OCI-LY3 (cell line): ENCODE measurements at regions not wholly inside any gene's neighbourhood (a gene's known extent, or its start where the extent isn't known, plus 50 kb on each side); places are given as distances from the start of the nearest gene placed in this dataset.

ENCODE experiments used
- H2AFZ ChIP-seq: fragments of 200-600, 300-600 bp; shearing (Covaris generic); 2 replicates; pipeline ENCODE4 v1.6.0; 2014; ENCODE audit warnings: antibody characterized with exemption, low read depth, low read length
- H3K27ac ChIP-seq: fragments of 200-600, 300-600 bp; sonication (generic); 2 replicates; pipeline ENCODE4 v1.5.1; 2014; ENCODE audit warnings: mild to moderate bottlenecking, low read length, moderate library complexity, mixed read lengths
- H3K27me3 ChIP-seq: fragments of 200-600, 300-600 bp; sonication (generic); 2 replicates; pipeline ENCODE4 v1.6.1; 2014; ENCODE audit warnings: low read depth, low read length, mixed read lengths
- H3K36me3 ChIP-seq: fragments of 200-600, 300-600 bp; sonication (generic); replicated peaks from 2 replicates; pipeline ENCODE3; 2014; ENCODE audit warnings: low read depth, low read length, mixed read lengths
- H3K4me1 ChIP-seq: fragments of 300-600, 200-600 bp; sonication (generic); 2 replicates; pipeline ENCODE4 v1.6.1; 2014; ENCODE audit warnings: low read length, mixed read lengths
- H3K4me2 ChIP-seq: fragments of 200-600, 300-600 bp; sonication (generic); 2 replicates; pipeline ENCODE4 v1.6.1; 2014; ENCODE audit warnings: low read length, mixed read lengths
- H3K4me3 ChIP-seq: fragments of 300-600, 200-600 bp; sonication (generic); 2 replicates; pipeline ENCODE4 v1.5.1; 2014; ENCODE audit warnings: antibody characterized with exemption, mild to moderate bottlenecking, low read length, moderate library complexity
- H3K79me2 ChIP-seq: fragments of 300-600, 200-600 bp; shearing (Covaris generic); 2 replicates; pipeline ENCODE4 v1.6.1; 2014; ENCODE audit warnings: mild to moderate bottlenecking, low read length, mixed read lengths
- H3K9ac ChIP-seq: fragments of 300-600, 200-600 bp; shearing (Covaris generic); 2 replicates; pipeline ENCODE4 v1.6.0; 2014; ENCODE audit warnings: mild to moderate bottlenecking, low read length, moderate library complexity
- H3K9me3 ChIP-seq: fragments of 200-600, 300-600 bp; shearing (Covaris generic); 2 replicates; pipeline ENCODE4 v1.6.1; 2014; ENCODE audit warnings: low read length, mixed read lengths; ENCODE audit not compliant: insufficient read depth
- H4K20me1 ChIP-seq: fragments of 200-600, 300-600 bp; sonication (generic); 2 replicates; pipeline ENCODE4 v1.6.1; 2016; ENCODE audit warnings: low read length, mixed read lengths; ENCODE audit not compliant: insufficient read depth
- EZH2phosphoT487 ChIP-seq: fragments of 200-600 bp; shearing (Covaris generic); IDR thresholded peaks from 2 replicates; pipeline ENCODE4 v1.6.1; 2018; ENCODE audit warnings: antibody characterized with exemption, mixed run types, low read depth
- TF ChIP-seq, protein P1 (sequence below): fragments of 200-600, 300-600 bp; sonication (generic); IDR thresholded peaks from 2 replicates; pipeline ENCODE4 v1.5.1; 2014; ENCODE audit warnings: antibody characterized with exemption, low read length, low read depth

DNA sequence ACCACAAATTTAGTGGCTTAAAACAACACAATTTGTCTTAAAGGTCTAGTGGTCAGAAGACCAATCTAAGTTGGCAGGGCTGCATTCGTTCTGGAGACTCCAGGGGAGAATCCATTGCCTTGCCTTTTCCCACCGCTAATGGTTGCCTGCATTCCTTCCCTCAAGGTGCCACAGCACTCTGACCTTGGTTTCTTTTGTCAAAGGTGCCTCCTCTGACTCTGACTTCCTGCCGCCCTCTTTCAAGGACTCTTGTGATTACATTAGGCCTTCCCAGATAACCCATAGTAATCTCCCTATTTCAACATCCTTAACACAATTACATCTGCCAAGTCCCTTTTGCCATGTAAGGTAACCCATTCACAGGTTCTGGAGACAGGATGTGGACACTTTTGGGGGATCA, 145.3 kb downstream of the S1PR1 start:
- no peak overlapping the region for H2AFZ ChIP-seq
- no peak overlapping the region for H3K4me2 ChIP-seq
- no peak overlapping the region for H3K4me3 ChIP-seq
- H4K20me1 ChIP-seq = no peaks in the 10 kb centered on the region
- H3K36me3 ChIP-seq = no peaks in the 10 kb centered on the region
- H3K27ac ChIP-seq = no peak overlapping the region
- H3K27me3 ChIP-seq = no peaks in the 10 kb centered on the region
- H3K9me3 ChIP-seq = no peaks in the 10 kb centered on the region
- TF ChIP-seq EZH2phosphoT487 = no peak
- TF ChIP-seq, protein P1, sequence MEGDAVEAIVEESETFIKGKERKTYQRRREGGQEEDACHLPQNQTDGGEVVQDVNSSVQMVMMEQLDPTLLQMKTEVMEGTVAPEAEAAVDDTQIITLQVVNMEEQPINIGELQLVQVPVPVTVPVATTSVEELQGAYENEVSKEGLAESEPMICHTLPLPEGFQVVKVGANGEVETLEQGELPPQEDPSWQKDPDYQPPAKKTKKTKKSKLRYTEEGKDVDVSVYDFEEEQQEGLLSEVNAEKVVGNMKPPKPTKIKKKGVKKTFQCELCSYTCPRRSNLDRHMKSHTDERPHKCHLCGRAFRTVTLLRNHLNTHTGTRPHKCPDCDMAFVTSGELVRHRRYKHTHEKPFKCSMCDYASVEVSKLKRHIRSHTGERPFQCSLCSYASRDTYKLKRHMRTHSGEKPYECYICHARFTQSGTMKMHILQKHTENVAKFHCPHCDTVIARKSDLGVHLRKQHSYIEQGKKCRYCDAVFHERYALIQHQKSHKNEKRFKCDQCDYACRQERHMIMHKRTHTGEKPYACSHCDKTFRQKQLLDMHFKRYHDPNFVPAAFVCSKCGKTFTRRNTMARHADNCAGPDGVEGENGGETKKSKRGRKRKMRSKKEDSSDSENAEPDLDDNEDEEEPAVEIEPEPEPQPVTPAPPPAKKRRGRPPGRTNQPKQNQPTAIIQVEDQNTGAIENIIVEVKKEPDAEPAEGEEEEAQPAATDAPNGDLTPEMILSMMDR = no peak
- peaks cover 9% of the 10 kb centered on the region; the same call in 1 of the 2 replicates for H3K4me1 ChIP-seq
- H3K79me2 ChIP-seq = no peaks in the 10 kb centered on the region
- H3K9ac ChIP-seq = no peak overlapping the region

DNA sequence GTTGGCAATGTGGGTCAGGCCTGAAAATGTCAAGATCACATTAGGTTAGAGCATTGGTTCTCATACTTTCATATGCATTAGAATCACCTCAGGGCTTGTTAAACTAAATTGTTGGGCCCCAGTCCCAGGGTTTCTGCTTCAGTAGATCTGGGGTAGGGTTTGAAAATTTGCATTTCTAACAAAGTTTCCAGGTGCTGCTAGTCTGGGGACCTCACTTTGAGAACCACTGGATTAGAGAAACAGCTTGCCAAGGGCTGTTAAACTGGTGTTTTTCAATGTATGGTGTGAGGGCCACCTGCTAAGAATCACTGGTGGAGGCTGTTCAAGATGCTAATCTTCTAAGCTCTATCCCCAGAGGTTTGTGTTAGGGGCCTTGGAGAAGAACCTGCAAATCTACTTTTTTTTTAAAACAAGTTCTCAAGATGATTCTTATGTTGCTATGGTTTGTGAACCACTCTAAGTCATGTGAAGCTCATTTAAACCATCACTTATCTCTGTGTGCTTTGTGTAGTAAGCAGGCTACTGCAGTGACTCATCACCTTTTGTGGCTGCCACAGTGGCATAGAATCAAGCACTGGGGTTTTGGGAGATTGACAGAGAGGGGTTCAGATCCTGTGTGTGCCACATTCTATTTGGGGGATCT, 152.2 kb downstream of the S1PR1 start:
- Histone ChIP-seq H4K20me1 (no peaks in the 10 kb centered on the region), H3K36me3 (no peaks in the 10 kb centered on the region), H3K27ac (peak overlapping the region; percentile 77), H3K27me3 (no peaks in the 10 kb centered on the region), H3K9ac (no peak overlapping the region), H2AFZ (no peak overlapping the region), H3K4me2 (peak overlapping the region; percentile 26; the same call in 1 of the 2 replicates), H3K79me2 (no peaks in the 10 kb centered on the region), H3K9me3 (no peaks in the 10 kb centered on the region), H3K4me1 (peaks cover 18% of the 10 kb centered on the region), H3K4me3 (no peak overlapping the region)
- TF ChIP-seq EZH2phosphoT487 = no peak
- TF ChIP-seq, protein P1 = no peak

DNA sequence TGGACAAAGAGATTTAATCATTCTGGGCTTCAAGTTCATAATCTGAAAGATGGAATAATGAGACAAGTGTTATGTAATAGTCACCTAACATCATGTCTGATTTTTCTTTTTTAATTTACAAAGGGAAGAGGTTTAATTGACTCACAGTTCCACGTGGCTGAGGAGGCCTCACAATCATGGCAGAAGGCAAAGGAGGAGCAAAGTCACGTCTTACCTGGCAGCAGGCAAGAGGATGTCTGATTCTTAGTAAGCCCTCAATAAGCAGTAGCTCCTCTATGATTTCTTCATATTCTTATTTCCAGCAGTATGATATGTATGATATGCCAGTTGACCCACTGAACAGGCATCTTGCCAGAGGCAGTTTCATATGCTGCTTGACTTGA, 152.7 kb downstream of the S1PR1 start:
- Histone ChIP-seq H3K4me2 (peak overlapping the region; percentile 26; the same call in 1 of the 2 replicates), H3K9me3 (no peaks in the 10 kb centered on the region), H3K27ac (peak overlapping the region; percentile 77)

DNA sequence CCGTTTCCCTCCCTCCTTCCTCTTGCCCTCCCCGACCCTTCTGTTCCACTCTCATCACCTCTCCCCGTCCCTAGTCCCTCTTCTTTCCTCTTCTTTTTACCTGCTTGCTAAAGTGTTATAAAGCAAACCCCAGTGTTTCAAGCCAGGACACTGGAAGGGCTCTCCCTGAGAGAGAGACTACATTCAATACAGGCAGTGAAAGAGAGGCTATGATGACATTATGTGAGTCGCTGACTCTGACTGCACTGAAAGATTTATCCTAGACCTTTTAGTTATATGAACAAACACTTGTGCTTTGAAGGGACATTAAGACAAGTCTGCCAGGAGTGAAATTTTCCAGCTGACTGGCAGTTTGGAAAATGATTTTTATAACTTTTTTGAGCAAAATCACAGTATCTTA, 155.7 kb downstream of the S1PR1 start:
- H3K9me3 ChIP-seq = no peaks in the 10 kb centered on the region
- no peak overlapping the region for H3K4me3 ChIP-seq
- no peaks in the 10 kb centered on the region for H3K27me3 ChIP-seq
- H4K20me1 ChIP-seq = no peaks in the 10 kb centered on the region
- H3K4me1 ChIP-seq = peaks cover 18% of the 10 kb centered on the region
- no peak overlapping the region for H3K27ac ChIP-seq
- no peak overlapping the region for H3K9ac ChIP-seq
- no peak overlapping the region for H3K4me2 ChIP-seq
- H3K79me2 ChIP-seq = no peaks in the 10 kb centered on the region
- H3K36me3 ChIP-seq = no peaks in the 10 kb centered on the region
- H2AFZ ChIP-seq = no peak overlapping the region
- TF ChIP-seq EZH2phosphoT487 = no peak
- TF ChIP-seq, protein P1 = no peak

More for the DNA sequence above, 152.7 kb downstream of the S1PR1 start:
- Histone ChIP-seq H3K9ac (no peak overlapping the region), H2AFZ (no peak overlapping the region), H3K79me2 (no peaks in the 10 kb centered on the region), H3K4me1 (peaks cover 18% of the 10 kb centered on the region), H3K36me3 (no peaks in the 10 kb centered on the region), H3K4me3 (no peak overlapping the region), H3K27me3 (no peaks in the 10 kb centered on the region), H4K20me1 (no peaks in the 10 kb centered on the region)
- TF ChIP-seq, protein P1 = no peak
- TF ChIP-seq EZH2phosphoT487 = no peak
